ENCODE measurements at regions not wholly inside any gene's neighbourhood (a gene's known extent, or its start where the extent isn't known, plus 50 kb on each side); places are given as distances from the start of the nearest gene placed in this dataset.

DNA sequence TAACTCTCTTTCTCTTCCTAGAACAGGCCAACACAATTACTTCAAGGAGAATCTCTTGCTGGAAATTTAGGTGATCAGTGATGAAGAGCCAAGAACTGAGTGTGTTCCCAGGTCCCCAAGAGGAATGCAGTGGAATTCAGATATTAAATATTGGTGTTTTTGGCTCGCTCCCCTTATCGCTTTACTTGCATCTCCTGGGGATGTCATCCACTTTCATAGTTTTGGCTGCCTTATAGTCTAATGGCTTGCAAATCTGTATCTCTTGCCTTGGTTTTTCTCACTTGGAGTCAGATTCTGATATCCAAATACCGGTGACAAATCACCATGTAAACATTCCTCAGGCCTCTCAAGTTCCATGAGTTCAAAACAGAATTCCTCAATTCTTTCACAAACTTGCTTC, 151.0 kb upstream of the C1orf87 start:
- no peaks in the 10 kb centered on the region for H3K36me3 ChIP-seq (ENCODE audit: insufficient read depth, low read length)
- no peaks in the 10 kb centered on the region for H3K9me3 ChIP-seq (ENCODE audit: low read length)
- TF ChIP-seq, protein P1, sequence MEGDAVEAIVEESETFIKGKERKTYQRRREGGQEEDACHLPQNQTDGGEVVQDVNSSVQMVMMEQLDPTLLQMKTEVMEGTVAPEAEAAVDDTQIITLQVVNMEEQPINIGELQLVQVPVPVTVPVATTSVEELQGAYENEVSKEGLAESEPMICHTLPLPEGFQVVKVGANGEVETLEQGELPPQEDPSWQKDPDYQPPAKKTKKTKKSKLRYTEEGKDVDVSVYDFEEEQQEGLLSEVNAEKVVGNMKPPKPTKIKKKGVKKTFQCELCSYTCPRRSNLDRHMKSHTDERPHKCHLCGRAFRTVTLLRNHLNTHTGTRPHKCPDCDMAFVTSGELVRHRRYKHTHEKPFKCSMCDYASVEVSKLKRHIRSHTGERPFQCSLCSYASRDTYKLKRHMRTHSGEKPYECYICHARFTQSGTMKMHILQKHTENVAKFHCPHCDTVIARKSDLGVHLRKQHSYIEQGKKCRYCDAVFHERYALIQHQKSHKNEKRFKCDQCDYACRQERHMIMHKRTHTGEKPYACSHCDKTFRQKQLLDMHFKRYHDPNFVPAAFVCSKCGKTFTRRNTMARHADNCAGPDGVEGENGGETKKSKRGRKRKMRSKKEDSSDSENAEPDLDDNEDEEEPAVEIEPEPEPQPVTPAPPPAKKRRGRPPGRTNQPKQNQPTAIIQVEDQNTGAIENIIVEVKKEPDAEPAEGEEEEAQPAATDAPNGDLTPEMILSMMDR (conservative IDR thresholded peaks at IDR 0.05; ENCODE audit: low read length) = no peak
- no peak for TF ChIP-seq EZH2phosphoT487 (IDR thresholded peaks at IDR 0.05; ENCODE audit: borderline replicate concordance, low read depth, low read length)
- no peak for DNase-seq (ENCODE audit: low spot score)
- CTCF ChIA-PET (ENCODE audit: unreplicated experiment) = no interaction called here
- no peaks in the 10 kb centered on the region for H3K9me2 ChIP-seq (ENCODE audit: insufficient read depth, low read length)
- H3K4me2 ChIP-seq (ENCODE audit: low read length) = no peak overlapping the region
- intact Hi-C loops (cut with micrococcal nuclease; ENCODE audit: unreplicated experiment) = no loop called here
- no peak overlapping the region for H3K4me3 ChIP-seq (ENCODE audit: low read depth, low read length, poor library complexity, severe bottlenecking)
- POLR2A ChIA-PET = no interaction called here
- no peaks in the 10 kb centered on the region for H3K79me2 ChIP-seq (ENCODE audit: insufficient read depth, low read depth, low read length)
- no peaks in the 10 kb centered on the region for H3K4me1 ChIP-seq (ENCODE audit: insufficient read depth, low read length, poor library complexity, severe bottlenecking)
- no TSS peak for BruUV-seq (replicated peaks)
- H3K27ac ChIP-seq (ENCODE audit: low read depth, low read length, poor library complexity, severe bottlenecking) = no peak overlapping the region
- no peaks in the 10 kb centered on the region for H4K20me1 ChIP-seq (ENCODE audit: insufficient read depth, low read length)
- H2AFZ ChIP-seq (ENCODE audit: low read length) = no peak overlapping the region

DNA sequence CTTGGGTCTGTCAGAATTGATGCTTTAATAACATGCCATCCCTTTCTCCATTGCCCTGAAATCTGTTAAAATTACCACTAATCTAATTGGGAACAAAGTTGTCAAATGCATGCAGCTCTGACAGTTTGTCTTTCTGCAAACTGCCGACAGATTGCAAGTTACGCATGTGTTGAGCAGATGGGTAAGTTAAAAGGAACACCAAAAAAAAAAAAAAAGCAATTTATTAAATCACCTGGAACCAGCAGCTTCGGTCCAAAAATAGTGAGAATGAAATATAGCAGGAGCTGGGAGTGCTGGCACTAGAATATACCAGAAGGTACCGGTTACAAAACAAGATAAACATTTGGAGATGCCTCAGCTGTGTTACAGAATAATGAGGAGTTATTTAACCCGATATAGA, 149.6 kb upstream of the C1orf87 start:
- ChIA-PET CTCF (ENCODE audit: unreplicated experiment) (no interaction called here), POLR2A (interaction anchor here (0.7 kb wide), 1 partner anchor 736 kb away, joined by 3 read pairs; no protein-coding TSS in a partner anchor)
- H4K20me1 ChIP-seq (ENCODE audit: insufficient read depth, low read length) = no peaks in the 10 kb centered on the region
- no peaks in the 10 kb centered on the region for H3K36me3 ChIP-seq (ENCODE audit: insufficient read depth, low read length)
- no peak overlapping the region for H2AFZ ChIP-seq (ENCODE audit: low read length)
- BruUV-seq (replicated peaks) = no TSS peak
- H3K27ac ChIP-seq (ENCODE audit: low read depth, low read length, poor library complexity, severe bottlenecking) = no peak overlapping the region
- TF ChIP-seq EZH2phosphoT487 (IDR thresholded peaks at IDR 0.05; ENCODE audit: borderline replicate concordance, low read depth, low read length) = no peak
- TF ChIP-seq, protein P1 (conservative IDR thresholded peaks at IDR 0.05; ENCODE audit: low read length) = no peak
- no peak for DNase-seq (ENCODE audit: low spot score)
- intact Hi-C loops (cut with micrococcal nuclease; ENCODE audit: unreplicated experiment) = no loop called here
- no peak overlapping the region for H3K4me3 ChIP-seq (ENCODE audit: low read depth, low read length, poor library complexity, severe bottlenecking)
- no peaks in the 10 kb centered on the region for H3K9me3 ChIP-seq (ENCODE audit: low read length)
- H3K4me1 ChIP-seq (ENCODE audit: insufficient read depth, low read length, poor library complexity, severe bottlenecking) = no peaks in the 10 kb centered on the region
- H3K4me2 ChIP-seq (ENCODE audit: low read length) = no peak overlapping the region
- H3K79me2 ChIP-seq (ENCODE audit: insufficient read depth, low read depth, low read length) = no peaks in the 10 kb centered on the region
- H3K9me2 ChIP-seq (ENCODE audit: insufficient read depth, low read length) = no peaks in the 10 kb centered on the region

DNA sequence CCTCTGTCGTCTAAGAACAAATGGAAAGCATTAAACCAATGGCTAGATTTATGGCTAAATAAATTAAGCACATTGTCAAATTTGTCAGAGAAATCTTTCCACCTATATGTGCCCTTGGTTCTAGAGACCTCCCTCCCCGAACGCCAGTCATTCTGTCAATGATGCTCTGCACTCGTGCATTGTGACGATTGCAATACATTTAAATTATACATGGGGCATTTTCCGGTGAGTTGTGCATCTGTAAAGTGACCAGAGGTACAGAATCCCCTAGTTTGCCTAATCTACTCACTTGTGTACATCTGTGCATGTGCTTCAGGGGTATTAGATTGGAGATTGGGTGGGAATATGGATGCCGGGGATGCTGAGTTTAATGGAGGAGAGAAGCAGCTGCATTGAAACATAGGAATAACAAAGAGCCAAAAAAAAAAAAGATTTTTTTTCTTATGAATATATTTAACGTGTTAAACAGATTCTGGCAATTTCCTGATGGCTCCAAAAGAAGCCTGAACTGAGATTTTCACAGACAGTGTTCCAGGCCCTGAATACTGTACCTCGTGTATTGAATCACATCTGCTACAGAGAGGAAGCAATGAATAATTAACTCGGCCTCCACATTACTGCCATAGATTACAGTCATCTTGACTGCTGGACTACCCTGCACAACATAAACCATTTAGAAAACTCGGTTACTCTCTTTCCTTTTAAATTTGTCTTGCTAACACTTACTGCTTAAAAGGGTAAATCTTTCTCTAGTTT, 149.0 kb upstream of the C1orf87 start:
- Histone ChIP-seq H3K9me2 (ENCODE audit: insufficient read depth, low read length) (no peaks in the 10 kb centered on the region), H3K27ac (ENCODE audit: low read depth, low read length, poor library complexity, severe bottlenecking) (no peak overlapping the region), H3K79me2 (ENCODE audit: insufficient read depth, low read depth, low read length) (no peaks in the 10 kb centered on the region), H3K4me2 (ENCODE audit: low read length) (no peak overlapping the region), H3K4me3 (ENCODE audit: low read depth, low read length, poor library complexity, severe bottlenecking) (no peak overlapping the region), H4K20me1 (ENCODE audit: insufficient read depth, low read length) (no peaks in the 10 kb centered on the region), H3K9me3 (ENCODE audit: low read length) (no peaks in the 10 kb centered on the region), H2AFZ (ENCODE audit: low read length) (no peak overlapping the region), H3K4me1 (ENCODE audit: insufficient read depth, low read length, poor library complexity, severe bottlenecking) (no peaks in the 10 kb centered on the region), H3K36me3 (ENCODE audit: insufficient read depth, low read length) (no peaks in the 10 kb centered on the region)
- ChIA-PET CTCF (ENCODE audit: unreplicated experiment) (no interaction called here), POLR2A (interaction anchor here (0.7 kb wide), 1 partner anchor 736 kb away, joined by 3 read pairs; no protein-coding TSS in a partner anchor)
- TF ChIP-seq, protein P1 (conservative IDR thresholded peaks at IDR 0.05; ENCODE audit: low read length) = no peak
- no peak for TF ChIP-seq EZH2phosphoT487 (IDR thresholded peaks at IDR 0.05; ENCODE audit: borderline replicate concordance, low read depth, low read length)
- no TSS peak for BruUV-seq (replicated peaks)
- no peak for DNase-seq (ENCODE audit: low spot score)
- intact Hi-C loops (cut with micrococcal nuclease; ENCODE audit: unreplicated experiment) = no loop called here

All from OCI-LY7 (cell line).